ENCODE measurements at regions not wholly inside any gene's neighbourhood (a gene's known extent, or its start where the extent isn't known, plus 50 kb on each side); places are given as distances from the start of the nearest gene placed in this dataset.
"Not testable (repeated sequence)": the region's sequence is repeated elsewhere in the genome, so short reads cannot be mapped to it uniquely, and the experiment has no call there.

GRCh38 chr7:66542528-66543269 lies 86.0 kb upstream of the KCTD7 start:
- no peak for DNase-seq

- no peak for DNase-seq
Measured at GRCh38 chr7:66549466-66549865, 79.2 kb upstream of the KCTD7 start.

DNA sequence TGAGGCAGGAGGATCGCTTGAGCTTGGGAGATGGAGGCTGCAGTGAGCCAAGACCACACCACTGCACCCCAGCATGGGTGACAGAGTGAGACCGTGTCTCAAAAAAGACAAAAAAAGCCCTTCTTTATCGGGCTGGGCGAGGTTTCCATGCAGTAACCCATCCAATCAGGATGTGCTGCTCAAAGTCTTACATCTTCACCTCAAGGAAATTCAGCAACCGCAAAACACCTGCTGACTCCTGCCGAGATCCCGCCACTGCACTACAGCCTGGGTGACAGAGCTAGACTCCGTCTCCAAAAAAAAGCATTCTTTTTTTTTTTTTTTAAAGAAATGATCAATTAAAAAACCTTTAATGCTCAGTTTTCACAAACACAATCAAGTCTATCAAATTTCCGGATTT lies 75.7 kb upstream of the KCTD7 start:
- DNase-seq, result no peak

DNA sequence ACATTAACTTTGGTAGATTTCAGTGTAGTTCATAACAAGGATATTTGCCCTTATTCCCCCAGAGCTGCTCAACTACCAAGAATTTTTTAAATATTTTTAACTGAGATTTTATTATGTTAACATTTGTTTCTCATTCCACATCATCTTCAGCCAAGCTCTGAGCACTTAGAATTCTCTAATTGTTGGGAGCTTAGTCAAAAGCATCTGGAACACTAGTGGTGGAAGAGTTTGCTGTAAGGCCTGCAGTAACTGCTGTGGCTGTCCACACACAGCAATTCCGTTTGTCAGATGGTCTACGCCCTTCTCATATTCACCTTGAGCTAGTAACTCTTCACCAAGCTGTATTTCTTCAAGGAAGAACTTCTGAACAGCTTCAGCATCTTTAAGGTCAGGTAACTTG lies 75.0 kb upstream of the KCTD7 start:
- not testable (repeated sequence) for DNase-seq

GRCh38 chr7:66554291-66554690 lies 74.4 kb upstream of the KCTD7 start:
- not testable (repeated sequence) for DNase-seq

DNA sequence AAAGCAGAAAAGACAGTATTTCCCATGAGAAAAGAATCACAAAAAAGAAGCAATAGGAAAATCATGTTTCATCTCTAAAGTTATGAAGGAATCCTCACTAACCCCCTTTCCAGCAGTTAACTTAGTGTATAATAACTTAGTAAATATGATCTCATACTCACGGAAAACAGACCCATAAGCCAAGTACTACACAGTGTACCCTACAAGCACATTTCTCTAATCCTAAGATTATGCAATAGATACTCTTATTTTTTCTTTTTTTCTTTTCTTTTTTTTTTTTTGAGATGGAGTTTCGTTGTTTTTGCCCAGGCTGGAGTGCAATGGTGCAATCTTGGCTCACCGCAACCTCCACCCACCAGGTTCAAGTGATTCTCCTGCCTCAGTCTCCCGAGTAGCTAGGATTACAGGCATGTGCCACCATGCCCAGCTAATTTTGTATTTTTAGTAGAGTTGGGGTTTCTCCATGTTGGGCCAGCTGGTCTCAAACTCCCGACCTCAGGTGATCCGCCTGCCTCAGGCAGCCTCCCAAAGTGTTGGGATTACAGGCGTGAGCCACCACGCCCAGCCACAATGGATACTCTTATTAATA lies 73.7 kb upstream of the KCTD7 start:
- DNase-seq, result not testable (repeated sequence)

DNA sequence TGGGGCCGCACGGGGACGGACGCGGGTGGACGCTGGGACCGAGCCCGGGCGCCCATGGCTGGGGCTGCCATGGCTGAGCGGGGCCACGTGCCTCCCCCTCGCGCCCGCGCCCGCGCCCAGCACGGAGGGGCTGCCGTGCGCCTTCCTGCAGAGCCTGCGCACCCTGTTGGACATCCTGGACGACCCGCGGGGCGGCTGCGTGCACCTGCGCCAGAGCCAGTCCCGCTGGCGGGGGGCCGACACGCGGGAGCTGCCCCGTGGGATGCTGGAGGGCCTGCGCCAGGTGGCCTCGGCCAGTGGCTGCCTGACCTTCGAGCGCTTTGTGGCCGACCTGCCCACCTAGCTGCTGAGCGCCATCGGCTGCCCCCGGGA lies 72.5 kb upstream of the KCTD7 start:
- DNase-seq, result no peak

DNA sequence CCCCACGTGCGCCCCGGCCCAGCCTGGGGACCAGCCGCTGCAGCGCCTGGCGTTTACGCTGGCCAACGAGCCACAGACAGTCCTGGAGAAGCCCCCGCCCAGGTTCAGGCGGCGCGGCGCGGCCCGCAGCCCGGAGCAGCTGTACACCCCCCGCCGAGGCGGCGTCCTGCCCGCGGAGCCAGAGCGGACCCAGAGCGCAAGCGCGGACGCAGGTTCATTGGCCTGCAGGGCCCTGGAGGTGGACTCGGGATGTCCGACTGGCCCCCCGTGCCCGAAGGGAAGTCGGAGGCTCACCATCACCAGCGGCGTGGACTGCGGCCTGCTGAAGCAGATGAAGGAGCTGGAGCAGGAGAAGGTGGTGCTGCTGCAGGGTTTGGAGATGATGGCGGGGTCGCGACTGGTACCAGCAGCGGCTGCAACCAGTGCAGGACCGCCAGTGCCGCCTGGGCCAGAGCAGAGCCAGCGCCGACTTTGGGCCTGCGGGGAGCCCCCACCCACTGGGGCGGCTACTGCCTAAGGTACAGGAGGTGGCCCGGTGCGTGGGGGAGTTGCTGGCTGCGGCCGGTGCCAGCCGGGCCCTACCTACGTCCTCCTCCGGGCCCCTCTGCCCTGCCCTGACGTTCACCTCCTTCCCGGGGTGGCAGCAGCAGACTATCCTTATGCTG lies 72.0 kb upstream of the KCTD7 start:
- no peak for DNase-seq

GRCh38 chr7:66557214-66558200 lies 71.2 kb upstream of the KCTD7 start:
- DNase-seq, result no peak

- no peak for DNase-seq
Measured at GRCh38 chr7:66558201-66558641, 70.5 kb upstream of the KCTD7 start.

GRCh38 chr7:66558660-66559465 lies 69.8 kb upstream of the KCTD7 start:
- no peak for DNase-seq

DNA sequence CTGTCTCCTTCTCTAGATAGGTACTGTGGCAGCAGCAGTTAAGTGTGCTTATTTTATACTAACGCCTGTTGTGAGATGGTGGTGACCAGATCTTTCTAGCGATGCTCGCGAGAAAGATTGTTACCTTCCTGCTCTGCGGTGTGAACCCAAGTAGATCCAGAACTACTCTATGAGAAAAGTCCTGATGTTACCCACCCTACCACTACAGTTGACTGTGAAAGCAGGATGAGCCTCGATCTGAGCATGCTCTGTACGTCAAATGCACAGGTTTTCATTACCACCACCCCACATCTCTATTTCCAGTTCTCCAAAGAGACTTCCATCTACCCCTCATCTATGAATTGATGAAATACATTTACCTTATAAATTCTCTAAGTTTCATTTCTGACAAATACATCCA lies 64.6 kb upstream of the KCTD7 start:
- DNase-seq, result no peak

DNA sequence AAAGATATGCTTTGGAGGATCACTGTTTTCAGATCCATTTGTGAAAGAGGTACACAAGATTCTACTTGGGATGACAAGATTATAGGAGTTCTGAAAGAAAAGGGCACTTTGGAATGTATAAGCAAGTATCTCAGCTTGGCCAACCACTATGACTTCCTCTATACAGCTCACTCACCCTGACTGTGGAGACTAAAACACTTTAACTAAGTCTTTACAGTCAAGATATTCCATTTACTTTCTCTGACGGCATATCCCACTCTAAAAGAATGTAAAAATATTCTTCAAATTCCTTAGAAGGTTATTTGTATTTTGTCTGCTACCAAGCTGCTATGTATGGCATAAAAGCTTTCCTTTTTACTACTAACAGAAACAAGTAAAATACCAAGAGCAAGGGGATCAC lies 58.5 kb upstream of the KCTD7 start:
- not testable (repeated sequence) for DNase-seq

DNA sequence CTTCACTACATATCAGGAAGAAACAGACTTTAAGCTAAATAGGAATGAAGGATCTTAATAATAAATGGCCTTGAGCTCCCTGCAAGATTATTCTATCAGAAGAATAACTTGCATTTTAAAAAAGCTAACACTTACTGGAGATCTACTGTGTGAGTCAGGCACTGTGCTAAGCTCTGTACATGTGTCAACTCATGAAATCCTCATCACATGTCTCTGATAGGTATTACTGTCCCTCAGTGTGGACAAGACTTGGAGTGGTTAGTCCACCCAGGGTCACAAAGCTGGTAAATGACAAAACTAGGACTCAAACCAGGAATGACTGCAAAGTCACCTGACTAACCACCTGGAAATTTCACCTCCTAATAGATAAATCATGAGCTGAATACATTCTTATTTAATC lies 57.1 kb upstream of the KCTD7 start:
- DNase-seq, result no peak

- DNase-seq, result not testable (repeated sequence)
Measured at GRCh38 chr7:66573782-66574495, 54.7 kb upstream of the KCTD7 start.

DNA sequence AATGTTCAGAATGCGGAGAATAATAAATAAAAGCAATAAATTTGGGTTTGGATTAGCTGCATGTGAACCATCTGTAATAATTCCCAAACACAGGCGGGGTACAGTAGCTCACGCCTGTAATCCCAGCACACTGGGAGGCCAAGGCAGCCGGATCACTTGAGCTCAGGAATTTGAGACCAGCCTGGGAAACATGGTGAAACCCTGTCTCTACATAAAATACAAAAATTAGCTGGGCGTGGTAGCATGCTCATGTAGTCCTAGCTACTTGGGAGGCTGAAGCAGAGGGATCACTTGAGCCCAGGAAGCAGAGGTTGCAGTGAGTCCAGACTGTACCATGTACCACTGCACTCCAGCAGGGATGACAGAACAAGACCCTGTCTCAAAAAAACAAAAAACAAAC lies 53.9 kb upstream of the KCTD7 start:
- DNase-seq, result not testable (repeated sequence)

DNA sequence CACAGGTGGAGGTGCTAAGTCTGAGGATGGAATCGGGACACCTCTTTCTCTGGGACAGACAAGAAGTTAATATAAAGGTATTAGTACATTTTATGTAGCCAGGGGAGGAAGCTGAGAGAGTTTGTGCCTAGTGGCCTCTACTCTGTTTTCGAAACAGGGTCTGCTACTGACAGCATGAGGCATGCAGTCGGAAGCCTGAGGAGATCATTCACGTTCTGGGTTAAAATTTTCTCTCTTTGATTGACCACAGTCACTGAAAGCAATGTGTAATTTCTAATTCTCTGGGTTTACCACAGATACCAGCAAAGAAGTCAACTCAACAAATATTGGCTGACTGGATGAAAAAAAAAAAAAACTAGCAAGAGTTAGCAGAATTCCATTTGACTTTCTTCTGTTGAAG lies 53.3 kb upstream of the KCTD7 start:
- no peak for DNase-seq

- no peak for DNase-seq
Measured at GRCh38 chr7:66576646-66577045, 52.0 kb upstream of the KCTD7 start.

Measured in NCI-H2107 (cell line).